HepG2 (cell line): ENCODE measurements at regions not wholly inside any gene's neighbourhood (a gene's known extent, or its start where the extent isn't known, plus 50 kb on each side); places are given as distances from the start of the nearest gene placed in this dataset.

Experiments
- ATAC-seq: fragments of 200-7000 bp; cut with Tn5 transposase; 3 replicates; pipeline ENCODE4 v1.9.1; 2020; ENCODE audit warnings: mild to moderate bottlenecking, moderate library complexity
- BruUV-seq: library from RNA; stranded (reverse); fragments of 400-500 nt; replicated peaks from 2 replicates; lab custom pipeline; 2021; lab: Mats Ljungman, UMichigan
- CTCF ChIA-PET: fragments of 300-600 bp; formaldehyde crosslinking; extraction: SDS; loops from one replicate; lab custom pipeline; 2021; ENCODE audit warnings: low total read pairs, inconsistent platforms, low intra/inter-chr PET ratio; lab: Yijun Ruan, JAX
- POLR2A ChIA-PET: fragments of 350-600 bp; sonication (Branson Sonifier 250); formaldehyde crosslinking; loops from one replicate; lab custom pipeline; 2020; ENCODE audit warnings: antibody characterized with exemption, inconsistent platforms; lab: Yijun Ruan, JAX
- DNase-seq: peaks from one replicate; pipeline ENCODE4 v3.0.0-alpha.2; 2015; ENCODE audit warnings: low spot score
- FAIRE-seq: peaks from 3 replicates; lab custom pipeline; 2011; peaks lifted over from hg19 to GRCh38; lab: Jason Lieb, UNC
- H2AFZ ChIP-seq: one replicate; pipeline ENCODE4 v1.6.1; 2011; ENCODE audit warnings: low read length, inconsistent platforms
- H3K27ac ChIP-seq: fragments of 300-600 bp; 3 replicates; pipeline ENCODE4 v1.8.0; 2011; ENCODE audit warnings: mixed run types, mild to moderate bottlenecking, mixed read lengths, low read length, inconsistent platforms; ENCODE audit not compliant: insufficient read depth; ENCODE audit errors: extremely low read length
- H3K27me3 ChIP-seq, 2 experiments: fragments of 200-600 bp in 1 of 2; 2 replicates in 1 of 2; 3 replicates in 1 of 2; pipeline versions ENCODE4 v1.6.0 to v1.8.0; 2011; ENCODE audit warnings: low read length in 2 of 2, mild to moderate bottlenecking in 2 of 2, moderate library complexity in 2 of 2, inconsistent platforms in 1 of 2; ENCODE audit not compliant: insufficient read depth in 2 of 2, control insufficient read depth in 1 of 2
- H3K36me3 ChIP-seq, 2 experiments: fragments of 200-600 bp in 1 of 2; replicated peaks in 1 of 2; 2 replicates in 1 of 2; 3 replicates in 1 of 2; pipeline versions ENCODE4 v1.5.1 to v1.8.0; 2011; ENCODE audit warnings: low read length in 2 of 2, inconsistent platforms in 1 of 2; ENCODE audit not compliant: insufficient read depth in 2 of 2, control insufficient read depth in 1 of 2
- H3K4me1 ChIP-seq: 2 replicates; pipeline ENCODE4 v1.5.1; 2012; ENCODE audit warnings: low read length, inconsistent platforms; ENCODE audit not compliant: insufficient read depth
- H3K4me2 ChIP-seq: 2 replicates; pipeline ENCODE4 v1.6.0; 2011; ENCODE audit warnings: low read depth, low read length, inconsistent platforms
- H3K4me3 ChIP-seq, 3 experiments: fragments of 200-600 bp in 1 of 3; sonication (generic), shearing (Covaris generic) in 1 of 3; replicated peaks in 1 of 3; 2 replicates each; pipeline ENCODE4 v1.5.1; 2011 to 2016; ENCODE audit warnings: low read length in 3 of 3, inconsistent platforms in 2 of 3, low read depth in 2 of 3, mild to moderate bottlenecking in 2 of 3, control low read depth in 1 of 3, mixed read lengths in 1 of 3; ENCODE audit not compliant: insufficient read depth in 1 of 3
- H3K79me2 ChIP-seq: one replicate; pipeline ENCODE4 v1.6.1; 2011; ENCODE audit warnings: low read length, inconsistent platforms; ENCODE audit not compliant: insufficient read depth
- H3K9ac ChIP-seq: 2 replicates; pipeline ENCODE4 v1.6.0; 2011; ENCODE audit warnings: mild to moderate bottlenecking, low read depth, low read length, inconsistent platforms; ENCODE audit not compliant: insufficient read depth
- H3K9me3 ChIP-seq: 2 replicates; pipeline ENCODE4 v1.5.1; 2012; ENCODE audit warnings: mild to moderate bottlenecking, low read length
- H4K20me1 ChIP-seq: 2 replicates; pipeline ENCODE4 v1.6.0; 2011; ENCODE audit warnings: inconsistent platforms, mild to moderate bottlenecking, low read length, moderate library complexity; ENCODE audit not compliant: insufficient read depth
- ATRX ChIP-seq: sonication (generic); formaldehyde crosslinking; IDR thresholded peaks from 2 replicates; pipeline ENCODE4 v1.4.0; 2020; ENCODE audit warnings: missing genetic modification reagents, borderline replicate concordance
- RXRB ChIP-seq: IDR thresholded peaks from 2 replicates; pipeline ENCODE4 v1.6.1; 2016; ENCODE audit warnings: borderline replicate concordance, missing genetic modification reagents, missing compliant biosample characterization
- SAP130 ChIP-seq: IDR thresholded peaks from 2 replicates; pipeline ENCODE4 v1.6.1; 2016; ENCODE audit warnings: low read depth
- WIZ ChIP-seq: sonication (generic); formaldehyde crosslinking; IDR thresholded peaks from 2 replicates; pipeline ENCODE4 v1.5.1; 2020; ENCODE audit warnings: mild to moderate bottlenecking, missing genetic modification reagents
- ZBTB7A ChIP-seq: sonication (generic); formaldehyde crosslinking; IDR thresholded peaks from 2 replicates; pipeline ENCODE4 v1.8.0; 2022; ENCODE audit warnings: mild to moderate bottlenecking, missing genetic modification reagents
- ZFP36L1 ChIP-seq: sonication (generic); formaldehyde crosslinking; IDR thresholded peaks from 2 replicates; pipeline ENCODE4 v1.8.0; 2022; ENCODE audit warnings: mild to moderate bottlenecking, missing genetic modification reagents, moderate library complexity
- ZNF124 ChIP-seq: sonication (generic); formaldehyde crosslinking; IDR thresholded peaks from 2 replicates; pipeline ENCODE4 v1.4.0; 2020; ENCODE audit warnings: missing genetic modification reagents
- ZNF234 ChIP-seq: sonication (generic); formaldehyde crosslinking; conservative IDR thresholded peaks from 2 replicates; pipeline ENCODE4 v1.5.1; 2020; ENCODE audit warnings: mild to moderate bottlenecking, missing genetic modification reagents
- ZNF557 ChIP-seq: sonication (generic); formaldehyde crosslinking; IDR thresholded peaks from 2 replicates; pipeline ENCODE4 v1.4.0; 2020; ENCODE audit warnings: missing genetic modification reagents
- WGBS: methylation state at CpG from one replicate; pipeline ENCODE4 v1.1.6; 2017; ENCODE audit warnings: low lambda C conversion rate; 5-methylcytosine and 5-hydroxymethylcytosine counted together
- in situ Hi-C: cut with HindIII; loops from 2 replicates; pipeline ENCODE4 v1.10.0; 2017; ENCODE audit warnings: low pct_unique_long_range_greater_than_20kb; ENCODE audit not compliant: extremely low pct_ligation_motif_present
- intact Hi-C: fragments of 100-400 bp; cut with micrococcal nuclease; formaldehyde crosslinking; loops from one replicate; pipeline ENCODE4 v1.10.0; 2022; ENCODE audit not compliant: unreplicated experiment
- TF ChIP-seq, protein P1 (sequence below): sonication (generic); formaldehyde crosslinking; IDR thresholded peaks from 2 replicates; pipeline ENCODE4 v1.8.0; 2023; ENCODE audit warnings: mild to moderate bottlenecking, missing genetic modification reagents
- TF ChIP-seq, protein P2 (sequence below): sonication (generic); formaldehyde crosslinking; IDR thresholded peaks from 2 replicates; pipeline ENCODE4 v1.4.0; 2020; ENCODE audit warnings: missing genetic modification reagents

DNA sequence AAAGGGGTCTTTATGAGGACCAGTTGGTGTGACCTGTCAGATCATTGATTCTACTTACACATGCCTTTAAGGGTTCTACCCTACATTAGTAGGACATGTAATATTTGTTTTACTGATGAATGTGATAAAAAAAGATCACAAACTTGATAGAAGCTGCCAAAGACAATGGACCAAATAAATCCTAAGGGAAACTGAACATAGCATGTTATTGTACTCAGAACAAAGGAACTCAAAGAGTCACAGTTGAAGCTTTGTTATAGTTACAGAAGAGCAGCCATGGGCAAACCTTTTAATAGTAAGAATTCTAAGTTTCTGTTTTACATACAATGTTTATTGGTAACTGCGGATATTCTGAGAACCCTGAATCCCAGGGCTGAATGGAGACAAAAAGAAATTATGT is 780.1 kb downstream of the SLITRK6 start:
- no peak overlapping the region for H3K9ac ChIP-seq
- ATAC-seq (no peak), DNase-seq (no peak), FAIRE-seq (no peak)
- H3K27ac ChIP-seq = no peak overlapping the region
- no peaks in the 10 kb centered on the region for H3K36me3 ChIP-seq
- H3K4me2 ChIP-seq = no peak overlapping the region
- ChIA-PET POLR2A (no interaction called here), CTCF (no interaction called here)
- no peak overlapping the region for H3K4me3 ChIP-seq
- no peaks in the 10 kb centered on the region for H4K20me1 ChIP-seq
- H3K27me3 ChIP-seq = no peaks in the 10 kb centered on the region
- no peaks in the 10 kb centered on the region for H3K79me2 ChIP-seq
- intact Hi-C loops (no loop called here), in situ Hi-C loops (no loop called here)
- no peak overlapping the region for H2AFZ ChIP-seq
- no TSS peak for BruUV-seq
- no peaks in the 10 kb centered on the region for H3K4me1 ChIP-seq
- peaks cover 9% of the 10 kb centered on the region for H3K9me3 ChIP-seq
- TF ChIP-seq RXRB (CRISPR knock-in tag) = no peak
- TF ChIP-seq ZNF557 (CRISPR knock-in tag) = no peak
- no peak for TF ChIP-seq ZNF124
- TF ChIP-seq, protein P1, sequence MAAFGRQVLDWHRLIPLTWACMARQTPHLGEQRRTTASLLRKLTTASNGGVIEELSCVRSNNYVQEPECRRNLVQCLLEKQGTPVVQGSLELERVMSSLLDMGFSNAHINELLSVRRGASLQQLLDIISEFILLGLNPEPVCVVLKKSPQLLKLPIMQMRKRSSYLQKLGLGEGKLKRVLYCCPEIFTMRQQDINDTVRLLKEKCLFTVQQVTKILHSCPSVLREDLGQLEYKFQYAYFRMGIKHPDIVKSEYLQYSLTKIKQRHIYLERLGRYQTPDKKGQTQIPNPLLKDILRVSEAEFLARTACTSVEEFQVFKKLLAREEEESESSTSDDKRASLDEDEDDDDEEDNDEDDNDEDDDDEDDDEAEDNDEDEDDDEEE (CRISPR knock-in tag) = no peak
- TF ChIP-seq SAP130 = no peak
- TF ChIP-seq, protein P2, sequence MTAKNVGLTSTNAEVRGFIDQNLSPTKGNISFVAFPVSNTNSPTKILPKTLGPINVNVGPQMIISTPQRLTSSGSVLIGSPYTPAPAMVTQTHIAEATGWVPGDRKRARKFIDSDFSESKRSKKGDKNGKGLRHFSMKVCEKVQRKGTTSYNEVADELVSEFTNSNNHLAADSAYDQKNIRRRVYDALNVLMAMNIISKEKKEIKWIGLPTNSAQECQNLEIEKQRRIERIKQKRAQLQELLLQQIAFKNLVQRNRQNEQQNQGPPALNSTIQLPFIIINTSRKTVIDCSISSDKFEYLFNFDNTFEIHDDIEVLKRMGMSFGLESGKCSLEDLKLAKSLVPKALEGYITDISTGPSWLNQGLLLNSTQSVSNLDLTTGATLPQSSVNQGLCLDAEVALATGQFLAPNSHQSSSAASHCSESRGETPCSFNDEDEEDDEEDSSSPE = no peak
- TF ChIP-seq ZFP36L1 (CRISPR knock-in tag) = no peak
- no peak for TF ChIP-seq ATRX (CRISPR knock-in tag)
- TF ChIP-seq ZBTB7A (CRISPR knock-in tag) = no peak
- TF ChIP-seq WIZ = no peak
- TF ChIP-seq ZNF234 (CRISPR knock-in tag) = no peak
- 4% methylated on average over 1 of the region's 1 CpG for WGBS
